GM12878 (cell line): ENCODE measurements at regions not wholly inside any gene's neighbourhood (a gene's known extent, or its start where the extent isn't known, plus 50 kb on each side); places are given as distances from the start of the nearest gene placed in this dataset.

Experiments used
- ATAC-seq: fragments of 200-7000 bp; cut with Tn5 transposase; 3 replicates; pipeline ENCODE4 v1.9.1; 2020; ENCODE audit warnings: mild to moderate bottlenecking, moderate library complexity
- BruUV-seq: library from RNA; stranded (reverse); fragments of 400-500 nt; replicated peaks from 2 replicates; lab custom pipeline; 2021; lab: Mats Ljungman, UMichigan
- CTCF ChIA-PET: fragments of 300-600 bp; sonication (Branson Sonifier 250); formaldehyde crosslinking; extraction: SDS; loops from one replicate; lab custom pipeline; 2021; ENCODE audit warnings: inconsistent platforms; lab: Yijun Ruan, JAX
- POLR2A ChIA-PET: fragments of 350-600 bp; formaldehyde crosslinking; extraction: SDS; loops from one replicate; lab custom pipeline; 2021; ENCODE audit warnings: inconsistent platforms; lab: Charles Lee
- RAD21 ChIA-PET: fragments of 300-600 bp; sonication (Branson Sonifier 250); formaldehyde crosslinking; loops from one replicate; lab custom pipeline; 2023; ENCODE audit warnings: antibody characterized with exemption; ENCODE audit not compliant: unreplicated experiment; lab: Charles Lee
- SMC1A ChIA-PET: fragments of 300-600 bp; sonication (Branson Sonifier 250); formaldehyde crosslinking; loops from one replicate; lab custom pipeline; 2023; ENCODE audit not compliant: unreplicated experiment, uncharacterized antibody; lab: Charles Lee
- DNase-seq: peaks from one replicate; pipeline ENCODE4 v3.0.0-alpha.2; 2011; ENCODE audit warnings: low read depth, low spot score
- FAIRE-seq: peaks from 3 replicates; lab custom pipeline; 2011; peaks lifted over from hg19 to GRCh38; lab: Jason Lieb, UNC
- H2AFZ ChIP-seq: 2 replicates; pipeline ENCODE4 v1.6.0; 2011; ENCODE audit warnings: low read depth, low read length, control low read depth; ENCODE audit not compliant: control insufficient read depth
- H3K27ac ChIP-seq: 2 replicates; pipeline ENCODE4 v1.5.1; 2011; ENCODE audit warnings: control low read depth; ENCODE audit not compliant: control insufficient read depth, insufficient read depth
- H3K27me3 ChIP-seq, 2 experiments: replicated peaks in 1 of 2; 2 replicates each; pipeline versions ENCODE4 v1.6.0 to v1.6.1; 2011; ENCODE audit warnings: low read length in 1 of 2; ENCODE audit not compliant: control insufficient read depth in 2 of 2, insufficient read depth in 2 of 2
- H3K36me3 ChIP-seq, 2 experiments: 2 replicates each; pipeline ENCODE4 v1.5.1; 2011; ENCODE audit warnings: low read length in 1 of 2; ENCODE audit not compliant: control insufficient read depth in 2 of 2, insufficient read depth in 2 of 2
- H3K4me1 ChIP-seq: 2 replicates; pipeline ENCODE4 v1.6.1; 2011; ENCODE audit warnings: mild to moderate bottlenecking, low read length, moderate library complexity, mixed read lengths; ENCODE audit not compliant: control insufficient read depth, insufficient read depth
- H3K4me2 ChIP-seq: 2 replicates; pipeline ENCODE4 v1.6.0; 2011; ENCODE audit warnings: control low read depth; ENCODE audit not compliant: control insufficient read depth, insufficient read depth
- H3K4me3 ChIP-seq: fragments of 200-600 bp; sonication (generic); 2 replicates; pipeline ENCODE4 v1.5.1; 2016
- H3K79me2 ChIP-seq: 2 replicates; pipeline ENCODE4 v1.6.0; 2011; ENCODE audit warnings: low read length; ENCODE audit not compliant: control insufficient read depth, insufficient read depth
- H3K9ac ChIP-seq: 2 replicates; pipeline ENCODE4 v1.8.0; 2011; ENCODE audit warnings: low read length, control low read depth, mixed read lengths; ENCODE audit not compliant: control insufficient read depth, insufficient read depth
- H3K9me3 ChIP-seq: replicated peaks from 3 replicates; pipeline ENCODE4 v1.5.1; 2011; ENCODE audit warnings: mild to moderate bottlenecking, low read length; ENCODE audit not compliant: control insufficient read depth, insufficient read depth
- H4K20me1 ChIP-seq: 2 replicates; pipeline ENCODE4 v1.6.0; 2011; ENCODE audit not compliant: control insufficient read depth, insufficient read depth
- BACH1 ChIP-seq: fragments of 450-650 bp; IDR thresholded peaks from 2 replicates; pipeline ENCODE4 v1.6.1; 2017; ENCODE audit warnings: mild to moderate bottlenecking, borderline replicate concordance
- E2F8 ChIP-seq: fragments of 450-650 bp; IDR thresholded peaks from 2 replicates; pipeline ENCODE4 v1.6.1; 2018; ENCODE audit warnings: mild to moderate bottlenecking, low read depth, moderate library complexity; ENCODE audit not compliant: partially characterized antibody
- ESRRA ChIP-seq: IDR thresholded peaks from 2 replicates; pipeline ENCODE4 v1.6.1; 2012; ENCODE audit warnings: mild to moderate bottlenecking, low read length, improper control_type of control experiment
- KDM1A ChIP-seq: fragments of 200-600 bp; sonication (generic); IDR thresholded peaks from 2 replicates; pipeline ENCODE4 v1.6.1; 2016; ENCODE audit warnings: borderline replicate concordance
- KLF5 ChIP-seq: fragments of 450-650 bp; IDR thresholded peaks from 2 replicates; pipeline ENCODE4 v1.6.1; 2014; ENCODE audit warnings: mild to moderate bottlenecking; ENCODE audit not compliant: partially characterized antibody
- NKRF ChIP-seq: fragments of 450-650 bp; conservative IDR thresholded peaks from 2 replicates; pipeline ENCODE4 v1.6.1; 2017; ENCODE audit warnings: mild to moderate bottlenecking, moderate library complexity
- RBBP5 ChIP-seq: fragments of 200-600 bp; sonication (generic); conservative IDR thresholded peaks from 2 replicates; pipeline ENCODE4 v1.6.1; 2016
- SIN3A ChIP-seq: IDR thresholded peaks from 2 replicates; pipeline ENCODE4 v1.6.1; 2012; ENCODE audit warnings: low read depth, low read length, improper control_type of control experiment
- SMARCA5 ChIP-seq: fragments of 450-650 bp; IDR thresholded peaks from 2 replicates; pipeline ENCODE4 v1.6.1; 2017; ENCODE audit warnings: mild to moderate bottlenecking
- TARDBP ChIP-seq: IDR thresholded peaks from 2 replicates; pipeline ENCODE4 v1.6.1; 2016; ENCODE audit warnings: borderline replicate concordance
- ZBED1 ChIP-seq: IDR thresholded peaks from 2 replicates; pipeline ENCODE4 v1.6.1; 2016; ENCODE audit warnings: borderline replicate concordance
- WGBS: methylation state at CpG from one replicate; pipeline ENCODE4 v1.1.6; 2016; ENCODE audit warnings: low lambda C conversion rate; ENCODE audit not compliant: insufficient replicate concordance, insufficient coverage; ENCODE audit errors: missing lambda C conversion rate; 5-methylcytosine and 5-hydroxymethylcytosine counted together
- in situ Hi-C: fragments of 300-500 bp; cut with MboI; formaldehyde crosslinking; loops from 9 replicates; pipeline ENCODE4 v1.14.3; 2018; ENCODE audit warnings: mixed read lengths
- intact Hi-C: fragments of 100-400 bp; cut with micrococcal nuclease; formaldehyde crosslinking; loops from one replicate; pipeline ENCODE4 v1.14.2; 2022; ENCODE audit not compliant: unreplicated experiment
- TF ChIP-seq, protein P1 (sequence below): fragments of 450-650 bp; IDR thresholded peaks from 2 replicates; pipeline ENCODE4 v1.6.1; 2014; ENCODE audit warnings: mild to moderate bottlenecking
- TF ChIP-seq, protein P2 (sequence below): fragments of 450-650 bp; IDR thresholded peaks from 2 replicates; pipeline ENCODE4 v1.6.1; 2018; ENCODE audit warnings: borderline replicate concordance, mild to moderate bottlenecking; ENCODE audit not compliant: partially characterized antibody

- H3K4me2 ChIP-seq = no peak overlapping the region
- TF ChIP-seq RBBP5 = no peak
- TF ChIP-seq, protein P1, sequence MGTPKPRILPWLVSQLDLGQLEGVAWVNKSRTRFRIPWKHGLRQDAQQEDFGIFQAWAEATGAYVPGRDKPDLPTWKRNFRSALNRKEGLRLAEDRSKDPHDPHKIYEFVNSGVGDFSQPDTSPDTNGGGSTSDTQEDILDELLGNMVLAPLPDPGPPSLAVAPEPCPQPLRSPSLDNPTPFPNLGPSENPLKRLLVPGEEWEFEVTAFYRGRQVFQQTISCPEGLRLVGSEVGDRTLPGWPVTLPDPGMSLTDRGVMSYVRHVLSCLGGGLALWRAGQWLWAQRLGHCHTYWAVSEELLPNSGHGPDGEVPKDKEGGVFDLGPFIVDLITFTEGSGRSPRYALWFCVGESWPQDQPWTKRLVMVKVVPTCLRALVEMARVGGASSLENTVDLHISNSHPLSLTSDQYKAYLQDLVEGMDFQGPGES = no peak
- TF ChIP-seq BACH1 = no peak
- TF ChIP-seq SMARCA5 = no peak
- no peak for TF ChIP-seq TARDBP
- no peak for TF ChIP-seq NKRF
- no peak for TF ChIP-seq ESRRA
- no peak for TF ChIP-seq ZBED1
- TF ChIP-seq SIN3A = no peak
- TF ChIP-seq KDM1A = no peak
- TF ChIP-seq KLF5 = no peak
- TF ChIP-seq E2F8 = no peak
- TF ChIP-seq, protein P2, sequence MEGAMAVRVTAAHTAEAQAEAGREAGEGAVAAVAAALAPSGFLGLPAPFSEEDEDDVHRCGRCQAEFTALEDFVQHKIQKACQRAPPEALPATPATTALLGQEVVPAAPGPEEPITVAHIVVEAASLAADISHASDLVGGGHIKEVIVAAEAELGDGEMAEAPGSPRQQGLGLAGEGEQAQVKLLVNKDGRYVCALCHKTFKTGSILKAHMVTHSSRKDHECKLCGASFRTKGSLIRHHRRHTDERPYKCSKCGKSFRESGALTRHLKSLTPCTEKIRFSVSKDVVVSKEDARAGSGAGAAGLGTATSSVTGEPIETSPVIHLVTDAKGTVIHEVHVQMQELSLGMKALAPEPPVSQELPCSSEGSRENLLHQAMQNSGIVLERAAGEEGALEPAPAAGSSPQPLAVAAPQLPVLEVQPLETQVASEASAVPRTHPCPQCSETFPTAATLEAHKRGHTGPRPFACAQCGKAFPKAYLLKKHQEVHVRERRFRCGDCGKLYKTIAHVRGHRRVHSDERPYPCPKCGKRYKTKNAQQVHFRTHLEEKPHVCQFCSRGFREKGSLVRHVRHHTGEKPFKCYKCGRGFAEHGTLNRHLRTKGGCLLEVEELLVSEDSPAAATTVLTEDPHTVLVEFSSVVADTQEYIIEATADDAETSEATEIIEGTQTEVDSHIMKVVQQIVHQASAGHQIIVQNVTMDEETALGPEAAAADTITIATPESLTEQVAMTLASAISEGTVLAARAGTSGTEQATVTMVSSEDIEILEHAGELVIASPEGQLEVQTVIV = no peak
- no peaks in the 10 kb centered on the region for H3K9me3 ChIP-seq
- no peaks in the 10 kb centered on the region for H3K79me2 ChIP-seq
- no peak overlapping the region for H3K4me3 ChIP-seq
- in situ Hi-C loops = no loop called here
- BruUV-seq = no TSS peak
- no peak overlapping the region for H3K27ac ChIP-seq
- WGBS = 26% methylated on average over 3 of the region's 3 CpGs
- H3K27me3 ChIP-seq = no peaks in the 10 kb centered on the region
- ChIA-PET POLR2A (no interaction called here), SMC1A (no interaction called here), RAD21 (no interaction called here), CTCF (no interaction called here)
- no peak overlapping the region for H2AFZ ChIP-seq
- FAIRE-seq = no peak
- no peak for DNase-seq
- H3K36me3 ChIP-seq = no peaks in the 10 kb centered on the region
- H3K9ac ChIP-seq = no peak overlapping the region
- no peaks in the 10 kb centered on the region for H3K4me1 ChIP-seq
- no peaks in the 10 kb centered on the region for H4K20me1 ChIP-seq
- no peak for ATAC-seq
- intact Hi-C loops = no loop called here
Measured at GRCh38 chr21:27647921-27648320, 681.0 kb upstream of the ADAMTS5 start.
